GM21717 (cell line): ENCODE measurements at regions not wholly inside any gene's neighbourhood (a gene's known extent, or its start where the extent isn't known, plus 50 kb on each side); places are given as distances from the start of the nearest gene placed in this dataset.
A peak's percentile ranks its signal among the peaks of the same experiment; 100 is the strongest.

Experiments used
- ATAC-seq: cut with Tn5 transposase; IDR thresholded peaks from one replicate; pipeline ENCODE4 v1.9.1; 2021; ENCODE audit warnings: mild to moderate bottlenecking, moderate library complexity; ENCODE audit not compliant: unreplicated experiment

GRCh38 chr1:57770772-57771171 is 346.9 kb upstream of the DAB1 start:
- no peak for ATAC-seq

GRCh38 chr1:57770236-57770635 is 346.4 kb upstream of the DAB1 start:
- ATAC-seq: no peak

GRCh38 chr1:57761628-57762027 is 337.8 kb upstream of the DAB1 start:
- ATAC-seq: no peak

GRCh38 chr1:57752843-57753242 is 329.0 kb upstream of the DAB1 start:
- no peak for ATAC-seq

- ATAC-seq: no peak
These were observed 324.9 kb upstream of the DAB1 start for GRCh38 chr1:57748719-57749118.

- ATAC-seq: no peak
These were observed 324.0 kb upstream of the DAB1 start for GRCh38 chr1:57747818-57748217.

GRCh38 chr1:57741521-57741920 is 317.7 kb upstream of the DAB1 start:
- ATAC-seq: peak; percentile 97

GRCh38 chr1:57736940-57737339 is 313.1 kb upstream of the DAB1 start:
- no peak for ATAC-seq

GRCh38 chr1:57729181-57729580 is 305.3 kb upstream of the DAB1 start:
- ATAC-seq: no peak

- no peak for ATAC-seq
These were observed 303.3 kb upstream of the DAB1 start for GRCh38 chr1:57727121-57727520.

GRCh38 chr1:57725318-57725717 is 301.5 kb upstream of the DAB1 start:
- no peak for ATAC-seq

- ATAC-seq: no peak
These were observed 300.7 kb upstream of the DAB1 start for GRCh38 chr1:57724535-57724934.

GRCh38 chr1:57722285-57722978 is 298.6 kb upstream of the DAB1 start:
- no peak for ATAC-seq

- no peak for ATAC-seq
These were observed 297.1 kb upstream of the DAB1 start for GRCh38 chr1:57721001-57721400.

GRCh38 chr1:57719274-57719673 is 295.4 kb upstream of the DAB1 start:
- ATAC-seq: no peak

- ATAC-seq: no peak
These were observed 289.6 kb upstream of the DAB1 start for GRCh38 chr1:57713501-57713900.

GRCh38 chr1:57712846-57713245 is 289.0 kb upstream of the DAB1 start:
- no peak for ATAC-seq

- no peak for ATAC-seq
These were observed 287.5 kb upstream of the DAB1 start for GRCh38 chr1:57711326-57711725.

GRCh38 chr1:57707631-57708030 is 283.8 kb upstream of the DAB1 start:
- no peak for ATAC-seq

- no peak for ATAC-seq
These were observed 281.0 kb upstream of the DAB1 start for GRCh38 chr1:57704811-57705210.

GRCh38 chr1:57704231-57704630 is 280.4 kb upstream of the DAB1 start:
- no peak for ATAC-seq

GRCh38 chr1:57696904-57697303 is 273.0 kb upstream of the DAB1 start:
- no peak for ATAC-seq

GRCh38 chr1:57696043-57696442 is 272.2 kb upstream of the DAB1 start:
- no peak for ATAC-seq
